Fibroblast of skin of back (primary cell): ENCODE measurements at regions not wholly inside any gene's neighbourhood (a gene's known extent, or its start where the extent isn't known, plus 50 kb on each side); places are given as distances from the start of the nearest gene placed in this dataset.
A peak's percentile ranks its signal among the peaks of the same experiment; 100 is the strongest.

Experiments
- DNase-seq: peaks from one replicate; pipeline ENCODE4 v3.0.0-alpha.2; 2013

GRCh38 chr4:140277576-140277975 is 95.9 kb upstream of the SCOC start:
- no peak for DNase-seq

GRCh38 chr4:140271553-140271952 is 101.9 kb upstream of the SCOC start:
- DNase-seq = no peak

GRCh38 chr4:140269369-140269768 is 104.1 kb upstream of the SCOC start:
- no peak for DNase-seq

GRCh38 chr4:140268186-140268841 is 105.1 kb upstream of the SCOC start:
- no peak for DNase-seq

GRCh38 chr4:140267576-140267975 is 105.9 kb upstream of the SCOC start:
- no peak for DNase-seq

GRCh38 chr4:140266958-140267568 is 106.4 kb upstream of the SCOC start:
- DNase-seq = peak; percentile 72

- DNase-seq = peak; percentile 89
These were observed 106.2 kb upstream of the MAML3 start for GRCh38 chr4:140260227-140260626.

- no peak for DNase-seq
These were observed 104.5 kb upstream of the MAML3 start for GRCh38 chr4:140258476-140258875.

GRCh38 chr4:140257461-140258305 is 103.7 kb upstream of the MAML3 start:
- DNase-seq = peak; percentile 51

GRCh38 chr4:140256941-140257340 is 103.0 kb upstream of the MAML3 start:
- DNase-seq = peak; percentile 72

- DNase-seq = peak; percentile 77
These were observed 102.4 kb upstream of the MAML3 start for GRCh38 chr4:140256335-140256734.

- no peak for DNase-seq
These were observed 101.9 kb upstream of the MAML3 start for GRCh38 chr4:140255927-140256326.

GRCh38 chr4:140255467-140255866 is 101.5 kb upstream of the MAML3 start:
- DNase-seq = peak; percentile 64

- DNase-seq = no peak
These were observed 100.8 kb upstream of the MAML3 start for GRCh38 chr4:140254651-140255299.

- no peak for DNase-seq
These were observed 99.6 kb upstream of the MAML3 start for GRCh38 chr4:140253556-140254027.

- peak; percentile 61 for DNase-seq
These were observed 99.0 kb upstream of the MAML3 start for GRCh38 chr4:140252742-140253555.

GRCh38 chr4:140252141-140252741 is 98.3 kb upstream of the MAML3 start:
- no peak for DNase-seq

GRCh38 chr4:140251571-140251970 is 97.6 kb upstream of the MAML3 start:
- no peak for DNase-seq

- no peak for DNase-seq
These were observed 97.1 kb upstream of the MAML3 start for GRCh38 chr4:140250989-140251552.

- DNase-seq = no peak
These were observed 95.4 kb upstream of the MAML3 start for GRCh38 chr4:140249351-140249750.

GRCh38 chr4:140247237-140247636 is 93.3 kb upstream of the MAML3 start:
- DNase-seq = no peak
